Activated CD8-positive, alpha-beta memory T cell treated with anti-CD3 and anti-CD28 coated beads, Interleukin-2, amount 10 ng/mL, durations not matched to agents 7 days and 5 days (primary cell): ENCODE measurements at regions not wholly inside any gene's neighbourhood (a gene's known extent, or its start where the extent isn't known, plus 50 kb on each side); places are given as distances from the start of the nearest gene placed in this dataset.

Source experiments
- ATAC-seq: fragments of 150-1000 bp; cut with Tn5 transposase; one replicate; pipeline ENCODE4 v1.10.0; 2021; ENCODE audit warnings: moderate library complexity
- CTCF ChIA-PET: fragments of 350-600 bp; sonication (Branson Sonifier 250); formaldehyde crosslinking; loops from one replicate; lab custom pipeline; 2021; ENCODE audit warnings: antibody characterized with exemption; lab: Charles Lee
- DNase-seq: peaks from one replicate; pipeline ENCODE4 v3.0.0-alpha.2; 2020
- H3K27ac Mint-ChIP-seq: one replicate; pipeline ENCODE4 v1.8.0; 2021; ENCODE audit warnings: mild to moderate bottlenecking, mixed read lengths
- H3K27me3 Mint-ChIP-seq: one replicate; pipeline ENCODE4 v1.8.0; 2021; ENCODE audit warnings: mixed read lengths
- H3K36me3 Mint-ChIP-seq: one replicate; pipeline ENCODE4 v1.8.0; 2021; ENCODE audit warnings: mild to moderate bottlenecking, mixed read lengths
- H3K4me1 Mint-ChIP-seq: one replicate; pipeline ENCODE4 v1.8.0; 2021; ENCODE audit warnings: mixed read lengths
- H3K4me3 Mint-ChIP-seq: one replicate; pipeline ENCODE4 v1.8.0; 2021; ENCODE audit warnings: mild to moderate bottlenecking, moderate library complexity, mixed read lengths
- H3K9me3 Mint-ChIP-seq: one replicate; pipeline ENCODE4 v1.8.0; 2022; ENCODE audit warnings: low read depth, mixed read lengths

DNA sequence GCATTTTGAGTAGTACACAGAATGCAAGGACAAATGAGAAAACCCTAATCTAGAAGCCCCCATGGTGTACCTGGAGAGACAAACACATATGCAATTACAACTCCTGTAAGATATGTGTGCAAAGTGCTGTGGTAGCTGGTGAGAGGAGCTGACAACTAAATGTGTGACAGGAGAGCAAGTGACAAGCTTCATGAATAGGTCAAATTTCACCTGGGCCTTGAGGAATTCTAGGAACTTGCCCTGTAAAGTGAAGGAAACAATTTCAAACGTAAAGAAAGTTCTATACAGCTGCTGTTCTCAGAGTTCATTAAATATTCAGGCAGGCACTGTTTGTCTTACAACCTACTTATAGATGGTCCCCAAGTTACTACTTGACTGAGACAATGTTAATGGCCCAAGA, 437.0 kb downstream of the TUSC7 start:
- Mint-ChIP-seq H3K9me3 (peaks cover 5% of the 10 kb centered on the region), H3K4me3 (no peak overlapping the region), H3K4me1 (no peaks in the 10 kb centered on the region), H3K27me3 (no peaks in the 10 kb centered on the region), H3K36me3 (no peaks in the 10 kb centered on the region), H3K27ac (no peak overlapping the region)
- CTCF ChIA-PET = no interaction called here
- ATAC-seq (no peak), DNase-seq (no peak)

GRCh38 chr3:117149584-117149983, 440.0 kb downstream of the TUSC7 start:
- H3K36me3 Mint-ChIP-seq = no peaks in the 10 kb centered on the region
- H3K27me3 Mint-ChIP-seq = no peaks in the 10 kb centered on the region
- no peaks in the 10 kb centered on the region for H3K4me1 Mint-ChIP-seq
- H3K9me3 Mint-ChIP-seq = no peaks in the 10 kb centered on the region
- DNase-seq (no peak), ATAC-seq (no peak)
- no peak overlapping the region for H3K27ac Mint-ChIP-seq
- CTCF ChIA-PET = no interaction called here
- H3K4me3 Mint-ChIP-seq = no peak overlapping the region

GRCh38 chr3:117150628-117151027, 441.0 kb downstream of the TUSC7 start:
- ATAC-seq = no peak
- no peak for DNase-seq

DNA sequence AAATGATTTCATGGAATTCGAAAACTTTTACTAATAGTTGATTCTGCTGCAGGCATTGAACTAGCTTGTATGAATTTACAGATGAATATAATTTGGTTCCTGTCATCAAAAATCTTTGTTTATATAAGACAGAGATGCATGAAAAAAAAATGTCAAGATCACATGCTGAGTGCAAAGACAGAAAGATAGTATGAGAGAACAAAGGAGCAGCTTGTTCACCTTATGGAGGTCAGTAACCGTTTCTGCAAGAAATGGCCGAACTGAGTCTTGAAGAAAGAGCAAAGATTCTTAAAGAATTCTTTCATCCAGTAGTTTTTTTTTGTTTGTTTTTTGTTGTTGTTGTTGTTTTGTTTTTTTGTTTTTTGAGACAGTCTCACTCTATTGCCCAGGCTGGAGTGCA, 450.6 kb downstream of the TUSC7 start:
- CTCF ChIA-PET = no interaction called here
- ATAC-seq (no peak), DNase-seq (no peak)
- H3K4me3 Mint-ChIP-seq = no peak overlapping the region
- H3K9me3 Mint-ChIP-seq = no peaks in the 10 kb centered on the region
- H3K36me3 Mint-ChIP-seq = no peaks in the 10 kb centered on the region
- no peaks in the 10 kb centered on the region for H3K27me3 Mint-ChIP-seq
- H3K27ac Mint-ChIP-seq = no peak overlapping the region
- no peaks in the 10 kb centered on the region for H3K4me1 Mint-ChIP-seq

More at GRCh38 chr3:117150628-117151027, 441.0 kb downstream of the TUSC7 start:
- H3K4me3 Mint-ChIP-seq = no peak overlapping the region
- H3K36me3 Mint-ChIP-seq = no peaks in the 10 kb centered on the region
- no peak overlapping the region for H3K27ac Mint-ChIP-seq
- H3K27me3 Mint-ChIP-seq = no peaks in the 10 kb centered on the region
- CTCF ChIA-PET = no interaction called here
- no peaks in the 10 kb centered on the region for H3K9me3 Mint-ChIP-seq
- H3K4me1 Mint-ChIP-seq = no peaks in the 10 kb centered on the region

- DNase-seq (no peak), ATAC-seq (no peak)
- Mint-ChIP-seq H3K27me3 (no peaks in the 10 kb centered on the region), H3K4me3 (no peak overlapping the region), H3K4me1 (no peaks in the 10 kb centered on the region), H3K27ac (no peak overlapping the region), H3K36me3 (no peaks in the 10 kb centered on the region), H3K9me3 (no peaks in the 10 kb centered on the region)
- CTCF ChIA-PET = no interaction called here
Observed at GRCh38 chr3:117161816-117162215, 452.2 kb downstream of the TUSC7 start.

DNA sequence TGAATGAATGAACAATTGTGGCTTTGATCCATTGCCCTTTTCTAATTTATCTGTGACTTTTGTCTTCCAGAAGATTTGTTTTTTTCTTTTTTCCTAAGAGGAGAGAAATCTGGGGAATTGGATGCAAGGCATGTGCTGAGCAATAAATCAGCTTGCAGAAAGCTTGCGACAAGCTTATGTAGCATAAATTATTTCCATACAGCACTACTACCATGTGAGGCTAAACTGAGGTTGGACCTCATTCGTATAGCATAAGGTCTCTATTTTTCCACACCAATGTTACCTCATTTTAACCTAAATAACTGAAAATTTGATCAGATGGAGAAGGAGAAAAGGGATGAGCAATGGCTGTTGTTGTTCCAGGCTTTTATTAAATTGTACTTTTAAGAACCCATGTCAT, 455.6 kb downstream of the TUSC7 start:
- Mint-ChIP-seq H3K9me3 (peaks cover 5% of the 10 kb centered on the region), H3K27ac (no peak overlapping the region), H3K4me3 (no peak overlapping the region), H3K27me3 (no peaks in the 10 kb centered on the region), H3K36me3 (no peaks in the 10 kb centered on the region), H3K4me1 (no peaks in the 10 kb centered on the region)
- CTCF ChIA-PET = no interaction called here
- DNase-seq = no peak
- no peak for ATAC-seq

DNA sequence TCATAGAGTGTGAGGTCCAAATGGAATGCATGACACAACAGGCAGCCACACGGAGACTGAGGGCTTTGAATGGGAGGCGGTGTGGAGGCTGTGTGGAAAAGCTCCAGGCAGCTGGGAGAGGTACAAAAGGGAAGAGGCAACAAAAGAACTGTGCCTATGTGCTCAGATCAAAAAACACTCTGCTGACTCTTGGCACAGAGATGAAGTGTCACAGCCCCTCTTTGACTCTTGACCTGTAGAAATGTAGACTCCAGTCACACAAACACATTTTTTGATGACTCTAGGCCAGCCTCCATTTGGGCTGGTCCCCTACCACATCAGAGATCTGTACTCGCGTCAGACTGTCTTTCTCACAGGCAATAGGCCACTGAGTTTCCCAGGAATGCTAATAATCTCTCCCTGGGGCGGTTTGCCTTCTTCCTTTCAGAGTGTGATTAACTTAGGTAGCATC, 456.0 kb downstream of the TUSC7 start:
- H3K9me3 Mint-ChIP-seq = peaks cover 5% of the 10 kb centered on the region
- ATAC-seq (no peak), DNase-seq (no peak)
- no peak overlapping the region for H3K4me3 Mint-ChIP-seq
- H3K27me3 Mint-ChIP-seq = no peaks in the 10 kb centered on the region
- no peak overlapping the region for H3K27ac Mint-ChIP-seq
- CTCF ChIA-PET = no interaction called here
- H3K4me1 Mint-ChIP-seq = no peaks in the 10 kb centered on the region
- no peaks in the 10 kb centered on the region for H3K36me3 Mint-ChIP-seq

DNA sequence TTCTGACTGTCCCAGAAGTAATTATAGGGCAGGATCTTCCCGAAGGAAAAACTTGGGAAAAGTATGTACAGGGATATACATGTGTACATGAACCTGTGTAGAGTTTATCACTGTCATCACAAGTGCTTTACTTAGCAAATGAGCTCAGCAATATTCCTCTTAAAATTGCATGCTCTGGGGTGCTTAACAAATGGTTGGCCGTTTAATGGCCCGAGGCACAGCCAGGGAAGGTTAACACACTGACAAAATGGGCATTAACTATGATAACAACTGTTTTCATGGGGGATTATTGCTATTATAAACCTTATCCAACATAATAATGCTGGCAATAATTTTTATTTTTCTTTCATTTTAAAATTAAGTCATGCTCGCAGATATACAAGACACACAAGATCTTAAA, 459.3 kb downstream of the TUSC7 start:
- H3K4me3 Mint-ChIP-seq = no peak overlapping the region
- CTCF ChIA-PET = no interaction called here
- no peak for ATAC-seq
- H3K27me3 Mint-ChIP-seq = no peaks in the 10 kb centered on the region
- H3K4me1 Mint-ChIP-seq = no peaks in the 10 kb centered on the region
- H3K9me3 Mint-ChIP-seq = peaks cover 5% of the 10 kb centered on the region
- no peak for DNase-seq
- no peak overlapping the region for H3K27ac Mint-ChIP-seq
- H3K36me3 Mint-ChIP-seq = no peaks in the 10 kb centered on the region

GRCh38 chr3:117170094-117170493, 460.5 kb downstream of the TUSC7 start:
- ATAC-seq = no peak
- no peak for DNase-seq
- CTCF ChIA-PET = no interaction called here

GRCh38 chr3:117171124-117171523, 461.5 kb downstream of the TUSC7 start:
- H3K27me3 Mint-ChIP-seq = no peaks in the 10 kb centered on the region
- H3K36me3 Mint-ChIP-seq = no peaks in the 10 kb centered on the region
- peaks cover 5% of the 10 kb centered on the region for H3K9me3 Mint-ChIP-seq
- H3K4me3 Mint-ChIP-seq = no peak overlapping the region
- no peaks in the 10 kb centered on the region for H3K4me1 Mint-ChIP-seq
- DNase-seq = no peak
- H3K27ac Mint-ChIP-seq = no peak overlapping the region
- ATAC-seq = no peak
- CTCF ChIA-PET = no interaction called here

More at GRCh38 chr3:117170094-117170493, 460.5 kb downstream of the TUSC7 start:
- Mint-ChIP-seq H3K36me3 (no peaks in the 10 kb centered on the region), H3K27ac (no peak overlapping the region), H3K9me3 (peaks cover 5% of the 10 kb centered on the region), H3K4me1 (no peaks in the 10 kb centered on the region), H3K4me3 (no peak overlapping the region), H3K27me3 (no peaks in the 10 kb centered on the region)

GRCh38 chr3:117172426-117172825, 462.8 kb downstream of the TUSC7 start:
- Mint-ChIP-seq H3K27me3 (no peaks in the 10 kb centered on the region), H3K4me1 (no peaks in the 10 kb centered on the region), H3K4me3 (no peak overlapping the region), H3K27ac (no peak overlapping the region), H3K36me3 (no peaks in the 10 kb centered on the region), H3K9me3 (peaks cover under 1% of the 10 kb centered on the region)
- ATAC-seq = no peak
- CTCF ChIA-PET = no interaction called here
- DNase-seq = no peak

DNA sequence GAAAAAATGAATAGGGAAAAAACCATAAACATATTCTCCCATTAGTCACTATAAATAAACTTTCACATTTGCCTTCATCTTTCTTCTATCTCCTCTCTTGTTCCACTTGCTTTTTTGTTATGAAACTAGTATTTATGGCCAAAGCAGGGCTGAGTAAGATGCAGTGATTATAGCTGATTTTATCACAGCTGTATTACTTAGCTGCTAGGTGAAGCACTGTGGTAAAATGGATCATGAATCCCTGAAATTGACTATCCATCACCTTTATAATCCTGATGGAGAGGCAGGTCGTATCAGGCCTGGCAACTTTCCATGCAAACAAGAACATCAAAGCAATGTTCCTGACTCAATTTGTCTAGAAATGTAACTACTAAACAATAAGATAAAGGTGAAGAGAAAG, 471.6 kb downstream of the TUSC7 start:
- DNase-seq = no peak
- Mint-ChIP-seq H3K4me3 (no peak overlapping the region), H3K27ac (no peak overlapping the region), H3K36me3 (no peaks in the 10 kb centered on the region), H3K9me3 (peaks cover 3% of the 10 kb centered on the region), H3K27me3 (no peaks in the 10 kb centered on the region), H3K4me1 (no peaks in the 10 kb centered on the region)
- CTCF ChIA-PET = no interaction called here
- ATAC-seq = no peak

DNA sequence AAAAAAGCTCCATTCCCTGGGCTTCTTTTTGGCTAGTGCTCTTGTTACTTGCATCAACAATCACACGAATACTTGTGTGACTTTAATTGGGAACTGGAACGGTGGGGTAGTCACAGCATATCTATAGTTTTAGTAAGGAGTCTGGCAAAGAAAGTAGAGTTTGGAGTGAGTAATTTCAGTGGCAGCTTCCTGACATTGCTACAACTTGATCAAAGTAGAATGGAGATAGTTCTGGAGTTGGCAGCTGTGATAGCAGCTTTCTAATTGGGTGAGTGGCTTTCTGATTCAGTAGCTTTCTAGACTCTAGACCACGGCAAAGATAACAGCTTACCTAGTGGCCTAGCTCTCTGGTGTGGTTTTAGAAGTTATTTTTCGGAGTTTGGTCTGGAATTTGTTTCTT, 475.0 kb downstream of the TUSC7 start:
- Mint-ChIP-seq H3K27me3 (no peaks in the 10 kb centered on the region), H3K4me3 (no peak overlapping the region), H3K4me1 (no peaks in the 10 kb centered on the region), H3K9me3 (no peaks in the 10 kb centered on the region), H3K27ac (no peak overlapping the region), H3K36me3 (no peaks in the 10 kb centered on the region)
- DNase-seq (no peak), ATAC-seq (no peak)
- CTCF ChIA-PET = no interaction called here

- no peaks in the 10 kb centered on the region for H3K4me1 Mint-ChIP-seq
- no peaks in the 10 kb centered on the region for H3K9me3 Mint-ChIP-seq
- no peaks in the 10 kb centered on the region for H3K36me3 Mint-ChIP-seq
- no peak overlapping the region for H3K4me3 Mint-ChIP-seq
- H3K27ac Mint-ChIP-seq = no peak overlapping the region
- DNase-seq (no peak), ATAC-seq (no peak)
- H3K27me3 Mint-ChIP-seq = no peaks in the 10 kb centered on the region
- CTCF ChIA-PET = no interaction called here
Observed at GRCh38 chr3:117191245-117191644, 481.7 kb downstream of the TUSC7 start.

- Mint-ChIP-seq H3K4me3 (no peak overlapping the region), H3K36me3 (no peaks in the 10 kb centered on the region), H3K27me3 (no peaks in the 10 kb centered on the region), H3K4me1 (no peaks in the 10 kb centered on the region), H3K9me3 (no peaks in the 10 kb centered on the region), H3K27ac (no peak overlapping the region)
- CTCF ChIA-PET = no interaction called here
- ATAC-seq (no peak), DNase-seq (no peak)
Observed at GRCh38 chr3:117192888-117193287, 483.3 kb downstream of the TUSC7 start.
